ENCODE measurements at regions not wholly inside any gene's neighbourhood (a gene's known extent, or its start where the extent isn't known, plus 50 kb on each side); places are given as distances from the start of the nearest gene placed in this dataset.
"Not testable (repeated sequence)": the region's sequence is repeated elsewhere in the genome, so short reads cannot be mapped to it uniquely, and the experiment has no call there.

DNA sequence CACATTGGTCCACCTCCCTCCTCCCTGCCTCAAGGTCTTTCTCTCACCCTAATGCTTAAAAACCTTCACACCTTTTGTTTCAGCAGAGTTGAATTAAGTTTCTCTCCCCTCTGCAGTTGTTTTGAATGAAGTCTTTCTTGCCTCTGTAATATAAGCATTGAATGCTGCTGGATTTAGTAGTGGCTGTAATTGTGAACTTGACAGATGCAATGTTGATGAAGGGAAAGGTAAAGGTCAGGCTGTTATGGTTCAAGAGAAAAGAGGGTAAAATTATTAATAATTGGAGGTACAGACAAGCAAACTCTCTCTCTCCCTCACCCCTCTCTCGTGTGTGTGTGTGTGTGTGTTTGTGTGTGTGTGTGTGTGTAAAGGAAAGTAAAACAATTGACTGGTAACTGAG, 509.8 kb downstream of the AMY1C start:
- H3K9me2 ChIP-seq (ENCODE audit: insufficient read depth) = no peaks in the 10 kb centered on the region
- H3K4me1 ChIP-seq (replicated peaks; ENCODE audit: insufficient read depth) = no peaks in the 10 kb centered on the region
- no peaks in the 10 kb centered on the region for H3K27me3 ChIP-seq (ENCODE audit: insufficient read depth, low read depth)
- H3K9me3 ChIP-seq (ENCODE audit: insufficient read depth, low read depth) = no peaks in the 10 kb centered on the region
- no peaks in the 10 kb centered on the region for H3K79me2 ChIP-seq (ENCODE audit: low read depth)
- ChIA-PET CTCF (no interaction called here), POLR2A (ENCODE audit: unreplicated experiment) (no interaction called here)
- H3K4me2 ChIP-seq = no peak overlapping the region
- intact Hi-C loops (cut with micrococcal nuclease; ENCODE audit: unreplicated experiment) = no loop called here
- H3K27ac ChIP-seq = no peak overlapping the region
- TF ChIP-seq CTCF (conservative IDR thresholded peaks at IDR 0.05) (no peak), EZH2 (IDR thresholded peaks at IDR 0.05; ENCODE audit: low read depth) (no peak)
- H3F3A ChIP-seq (ENCODE audit: insufficient read depth, low read depth) = no peaks in the 10 kb centered on the region; the same call in 1 of the 2 replicates
- H2AFZ ChIP-seq = no peak overlapping the region
- no peaks in the 10 kb centered on the region for H4K20me1 ChIP-seq (ENCODE audit: insufficient read depth)
- BruUV-seq (replicated peaks) = no TSS peak
- no peak for DNase-seq
- H3K4me3 ChIP-seq = no peak overlapping the region
- H3K36me3 ChIP-seq (ENCODE audit: low read depth) = no peaks in the 10 kb centered on the region

DNA sequence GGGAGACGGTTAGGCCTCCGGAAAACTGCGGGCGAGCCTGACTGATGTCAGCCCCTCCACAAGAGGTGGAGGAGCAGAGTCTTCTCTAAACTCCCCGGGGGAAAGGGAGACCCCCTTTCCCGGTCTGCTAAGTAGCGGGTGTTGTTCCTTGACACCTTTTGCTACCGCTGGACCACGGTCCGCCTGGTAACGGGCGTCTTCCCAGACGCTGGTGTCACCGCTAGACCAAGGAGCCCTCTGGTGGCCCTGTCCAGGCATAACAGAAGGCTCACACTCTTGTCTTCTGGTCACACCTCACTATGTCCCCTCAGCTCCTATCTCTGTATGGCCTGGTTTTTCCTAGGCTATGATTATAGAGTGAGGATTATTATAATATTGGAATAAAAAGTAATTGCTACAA, 513.4 kb downstream of the AMY1C start:
- POLR2A ChIA-PET (ENCODE audit: unreplicated experiment); H3K9me3 ChIP-seq (ENCODE audit: insufficient read depth, low read depth); DNase-seq; H3K4me1 ChIP-seq (replicated peaks; ENCODE audit: insufficient read depth); H4K20me1 ChIP-seq (ENCODE audit: insufficient read depth); BruUV-seq (replicated peaks); H3K27me3 ChIP-seq (ENCODE audit: insufficient read depth, low read depth); H3K79me2 ChIP-seq (ENCODE audit: low read depth); H3F3A ChIP-seq (ENCODE audit: insufficient read depth, low read depth); H3K4me2 ChIP-seq; intact Hi-C loops (cut with micrococcal nuclease; ENCODE audit: unreplicated experiment); H3K4me3 ChIP-seq; H3K9me2 ChIP-seq (ENCODE audit: insufficient read depth); H3K27ac ChIP-seq; H2AFZ ChIP-seq; H3K36me3 ChIP-seq (ENCODE audit: low read depth); CTCF ChIA-PET: not testable (repeated sequence)
- peak; percentile 38 for TF ChIP-seq CTCF (conservative IDR thresholded peaks at IDR 0.05)

GRCh38 chr1:104264521-104264920, 514.8 kb downstream of the AMY1C start:
- no TSS peak for BruUV-seq (replicated peaks)
- H3K36me3 ChIP-seq (ENCODE audit: low read depth) = no peaks in the 10 kb centered on the region
- TF ChIP-seq EZH2 (IDR thresholded peaks at IDR 0.05; ENCODE audit: low read depth) (no peak), CTCF (conservative IDR thresholded peaks at IDR 0.05) (no peak)
- H3K9me3 ChIP-seq (ENCODE audit: insufficient read depth, low read depth) = 0 out of 2 replicates have a peak, but pooled peaks cover under 1% of the 10 kb centered on the region
- 0 out of 2 replicates have a peak, but pooled peaks cover 3% of the 10 kb centered on the region for H3K4me1 ChIP-seq (replicated peaks; ENCODE audit: insufficient read depth)
- no peak overlapping the region for H3K4me2 ChIP-seq
- ChIA-PET CTCF (no interaction called here), POLR2A (ENCODE audit: unreplicated experiment) (no interaction called here)
- no peaks in the 10 kb centered on the region for H3K9me2 ChIP-seq (ENCODE audit: insufficient read depth)
- no peak overlapping the region for H3K27ac ChIP-seq
- no peaks in the 10 kb centered on the region for H3K79me2 ChIP-seq (ENCODE audit: low read depth)
- no peaks in the 10 kb centered on the region for H3K27me3 ChIP-seq (ENCODE audit: insufficient read depth, low read depth)
- no peak overlapping the region for H3K4me3 ChIP-seq
- no peak overlapping the region for H2AFZ ChIP-seq
- H4K20me1 ChIP-seq (ENCODE audit: insufficient read depth) = no peaks in the 10 kb centered on the region
- no peak for DNase-seq
- intact Hi-C loops (cut with micrococcal nuclease; ENCODE audit: unreplicated experiment) = no loop called here
- no peaks in the 10 kb centered on the region for H3F3A ChIP-seq (ENCODE audit: insufficient read depth, low read depth)

All from PC-9 (cell line).